ENCODE measurements at regions not wholly inside any gene's neighbourhood (a gene's known extent, or its start where the extent isn't known, plus 50 kb on each side); places are given as distances from the start of the nearest gene placed in this dataset.
"Not testable (repeated sequence)": the region's sequence is repeated elsewhere in the genome, so short reads cannot be mapped to it uniquely, and the experiment has no call there.

DNA sequence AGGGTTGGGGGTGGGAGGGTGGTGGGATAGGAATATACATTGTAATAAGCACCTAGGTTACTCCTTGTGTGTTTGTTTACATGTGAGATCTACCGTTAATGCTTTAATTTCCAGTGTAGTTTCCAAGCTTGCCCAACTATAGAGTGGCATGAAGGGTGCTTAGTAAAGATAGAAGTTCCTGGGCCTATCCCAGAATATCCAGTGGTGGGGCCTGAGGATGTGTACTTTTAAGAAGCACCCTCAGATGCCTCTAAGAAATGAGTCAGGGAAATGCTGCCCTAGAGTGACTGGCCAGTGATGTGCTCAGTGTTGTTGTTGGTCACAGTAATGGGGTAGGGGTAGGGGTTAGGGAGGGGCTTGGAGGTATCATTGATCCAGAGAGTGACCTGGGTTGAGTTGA, 141.3 kb downstream of the TSEN15 start:
- H3K27ac ChIP-seq = no peak overlapping the region
- TF ChIP-seq, protein P1, sequence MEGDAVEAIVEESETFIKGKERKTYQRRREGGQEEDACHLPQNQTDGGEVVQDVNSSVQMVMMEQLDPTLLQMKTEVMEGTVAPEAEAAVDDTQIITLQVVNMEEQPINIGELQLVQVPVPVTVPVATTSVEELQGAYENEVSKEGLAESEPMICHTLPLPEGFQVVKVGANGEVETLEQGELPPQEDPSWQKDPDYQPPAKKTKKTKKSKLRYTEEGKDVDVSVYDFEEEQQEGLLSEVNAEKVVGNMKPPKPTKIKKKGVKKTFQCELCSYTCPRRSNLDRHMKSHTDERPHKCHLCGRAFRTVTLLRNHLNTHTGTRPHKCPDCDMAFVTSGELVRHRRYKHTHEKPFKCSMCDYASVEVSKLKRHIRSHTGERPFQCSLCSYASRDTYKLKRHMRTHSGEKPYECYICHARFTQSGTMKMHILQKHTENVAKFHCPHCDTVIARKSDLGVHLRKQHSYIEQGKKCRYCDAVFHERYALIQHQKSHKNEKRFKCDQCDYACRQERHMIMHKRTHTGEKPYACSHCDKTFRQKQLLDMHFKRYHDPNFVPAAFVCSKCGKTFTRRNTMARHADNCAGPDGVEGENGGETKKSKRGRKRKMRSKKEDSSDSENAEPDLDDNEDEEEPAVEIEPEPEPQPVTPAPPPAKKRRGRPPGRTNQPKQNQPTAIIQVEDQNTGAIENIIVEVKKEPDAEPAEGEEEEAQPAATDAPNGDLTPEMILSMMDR (IDR thresholded peaks at IDR 0.05) = no peak
- TF ChIP-seq POLR2A (IDR thresholded peaks at IDR 0.05) = no peak
- no peak overlapping the region for H3K4me3 ChIP-seq (replicated peaks in 1 of 3)
- 84 to 88% methylated on average over 1 of the region's 1 CpG for WGBS, 2 donors
- no peak for DNase-seq
- no peaks in the 10 kb centered on the region for H3K36me3 ChIP-seq
- no peaks in the 10 kb centered on the region for H3K27me3 ChIP-seq
- no peaks in the 10 kb centered on the region for H3K4me1 ChIP-seq
- no peaks in the 10 kb centered on the region for H3K9me3 ChIP-seq
- intact Hi-C loops (cut with DNase I) = no loop called here

DNA sequence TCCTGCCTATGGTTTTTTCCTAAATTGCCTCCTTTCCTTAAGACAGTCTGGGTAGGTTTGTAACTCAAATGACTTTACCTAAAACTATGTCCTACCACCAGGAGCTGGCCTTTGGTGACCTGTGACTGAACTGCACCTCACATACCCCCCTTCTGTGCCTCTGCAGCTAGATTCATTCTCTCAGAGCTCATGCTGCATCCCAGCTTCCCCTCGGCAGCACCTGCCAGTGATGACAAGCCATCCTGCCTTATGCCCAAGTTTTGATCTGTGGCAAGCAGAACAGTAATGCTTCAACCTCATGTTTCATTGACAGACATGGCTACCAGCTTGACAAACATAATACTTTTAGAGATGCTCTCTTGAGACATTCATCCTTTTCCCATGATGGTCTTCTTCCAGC, 141.9 kb downstream of the TSEN15 start:
- Histone ChIP-seq H3K27ac (no peak overlapping the region), H3K9me3 (no peaks in the 10 kb centered on the region), H3K27me3 (no peaks in the 10 kb centered on the region), H3K4me3 (replicated peaks in 1 of 3) (no peak overlapping the region), H3K4me1 (no peaks in the 10 kb centered on the region), H3K36me3 (no peaks in the 10 kb centered on the region)
- WGBS, 2 donors = 93 to 100% methylated on average over 1 of the region's 1 CpG
- TF ChIP-seq, protein P1 (IDR thresholded peaks at IDR 0.05) = no peak
- no peak for TF ChIP-seq POLR2A (IDR thresholded peaks at IDR 0.05)
- intact Hi-C loops (cut with DNase I) = no loop called here
- no peak for DNase-seq

DNA sequence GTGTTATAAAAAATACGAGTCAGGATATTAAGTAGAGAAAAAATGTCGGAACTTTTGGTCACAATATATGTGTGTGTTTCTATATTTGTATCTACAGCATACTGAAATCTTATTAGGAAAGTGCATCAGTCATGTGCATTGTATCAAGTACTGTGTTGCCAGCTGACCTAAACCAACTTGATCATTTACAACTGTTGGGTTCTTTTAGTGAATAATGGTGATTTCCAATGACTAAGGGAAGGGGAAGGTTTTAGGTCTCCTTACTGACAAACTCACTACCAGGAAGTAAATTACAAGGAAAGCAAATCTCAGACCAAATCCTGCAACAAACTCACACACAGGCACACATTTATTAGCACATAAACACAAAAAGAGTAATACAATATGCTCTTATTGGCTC, 142.7 kb downstream of the TSEN15 start:
- WGBS, 2 donors = 90 to 96% methylated on average over 2 of the region's 2 CpGs
- H3K4me1 ChIP-seq = no peaks in the 10 kb centered on the region
- no peaks in the 10 kb centered on the region for H3K27me3 ChIP-seq
- no peak overlapping the region for H3K27ac ChIP-seq
- intact Hi-C loops (cut with DNase I) = no loop called here
- no peaks in the 10 kb centered on the region for H3K9me3 ChIP-seq
- H3K4me3 ChIP-seq (replicated peaks in 1 of 3) = no peak overlapping the region
- no peaks in the 10 kb centered on the region for H3K36me3 ChIP-seq
- TF ChIP-seq, protein P1 (IDR thresholded peaks at IDR 0.05) = no peak
- TF ChIP-seq POLR2A (IDR thresholded peaks at IDR 0.05) = no peak
- DNase-seq = no peak

DNA sequence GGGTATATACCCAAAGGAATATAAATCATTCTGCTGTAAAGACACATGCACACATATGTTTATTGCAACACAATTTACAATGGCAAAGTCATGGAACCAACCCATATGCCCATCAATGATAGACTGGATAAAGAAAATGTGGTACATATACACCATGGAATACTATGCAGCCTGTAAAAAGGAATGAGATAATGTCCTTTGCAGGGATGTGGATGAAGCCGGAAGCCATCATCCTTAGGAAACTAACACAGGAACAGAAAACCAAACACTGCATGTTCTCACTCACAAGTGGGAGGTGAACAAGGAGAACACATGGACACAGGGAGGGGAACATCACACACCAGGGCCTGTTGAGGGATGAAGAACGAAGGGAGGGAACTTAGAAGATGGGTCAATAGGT, 144.2 kb downstream of the TSEN15 start:
- H3K4me1 ChIP-seq; intact Hi-C loops (cut with DNase I); DNase-seq; H3K27ac ChIP-seq; H3K9me3 ChIP-seq; H3K27me3 ChIP-seq; H3K36me3 ChIP-seq; H3K4me3 ChIP-seq (replicated peaks in 1 of 3): not testable (repeated sequence)
- 87 to 89% methylated on average over 2 of the region's 2 CpGs for WGBS, 2 donors

DNA sequence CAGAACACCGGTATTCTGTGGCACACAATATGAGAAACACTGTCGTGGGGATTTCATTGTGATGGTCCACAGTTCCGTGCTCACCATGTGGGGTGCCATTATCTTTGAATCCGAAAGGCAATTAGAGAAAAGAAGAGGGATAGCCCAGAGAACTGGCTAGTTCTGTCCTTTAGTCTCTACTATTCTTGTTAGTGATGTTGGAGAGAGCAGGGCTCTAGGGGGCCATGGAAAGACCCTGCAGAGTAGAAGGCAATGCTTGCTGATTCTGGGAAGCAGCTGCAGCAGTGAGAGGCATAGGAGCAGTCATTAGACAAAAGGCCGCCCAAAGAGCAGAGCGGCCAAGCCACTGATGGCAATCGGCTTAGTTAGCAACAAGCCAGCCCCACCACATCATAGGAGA, 146.3 kb downstream of the TSEN15 start:
- H3K36me3 ChIP-seq = no peaks in the 10 kb centered on the region
- H3K4me3 ChIP-seq (replicated peaks in 1 of 3) = no peak overlapping the region
- 90 to 93% methylated on average over 7 of the region's 7 CpGs for WGBS, 2 donors
- intact Hi-C loops (cut with DNase I) = no loop called here
- TF ChIP-seq POLR2A (IDR thresholded peaks at IDR 0.05) = no peak
- TF ChIP-seq, protein P1 (IDR thresholded peaks at IDR 0.05) = no peak
- no peaks in the 10 kb centered on the region for H3K4me1 ChIP-seq
- no peaks in the 10 kb centered on the region for H3K27me3 ChIP-seq
- no peak overlapping the region for H3K27ac ChIP-seq
- DNase-seq = no peak
- H3K9me3 ChIP-seq = no peaks in the 10 kb centered on the region

DNA sequence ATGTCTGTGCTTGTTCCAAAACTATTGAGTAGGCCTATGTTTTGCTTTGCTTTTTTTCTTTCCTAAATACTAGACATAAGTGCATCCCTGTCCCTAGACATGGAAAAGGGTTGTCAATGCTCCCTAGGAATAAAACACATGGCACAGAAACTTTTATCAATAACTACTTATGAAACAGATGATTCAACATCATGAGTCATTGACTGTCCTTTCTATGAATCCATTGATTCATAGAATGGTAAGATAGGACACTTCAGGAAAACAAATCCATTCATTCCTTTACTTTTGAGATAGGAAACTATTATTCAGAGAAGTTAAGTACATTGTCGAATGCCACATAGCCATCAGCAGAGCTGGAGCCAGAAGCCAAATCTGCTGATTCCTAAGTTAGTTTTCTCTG, 147.5 kb downstream of the TSEN15 start:
- Histone ChIP-seq H3K4me3 (replicated peaks in 1 of 3) (no peak overlapping the region), H3K27me3 (no peaks in the 10 kb centered on the region), H3K27ac (no peak overlapping the region), H3K36me3 (no peaks in the 10 kb centered on the region), H3K4me1 (no peaks in the 10 kb centered on the region), H3K9me3 (no peaks in the 10 kb centered on the region)
- intact Hi-C loops (cut with DNase I) = no loop called here
- 94 to 100% methylated on average over 1 of the region's 1 CpG for WGBS, 2 donors
- DNase-seq = no peak
- TF ChIP-seq POLR2A (IDR thresholded peaks at IDR 0.05) = no peak
- TF ChIP-seq, protein P1 (IDR thresholded peaks at IDR 0.05) = no peak

All from thyroid gland (tissue), 4 donors.